Mesothelial cell of epicardium (in vitro differentiated cells): ENCODE measurements at regions not wholly inside any gene's neighbourhood (a gene's known extent, or its start where the extent isn't known, plus 50 kb on each side); places are given as distances from the start of the nearest gene placed in this dataset.
A peak's percentile ranks its signal among the peaks of the same experiment; 100 is the strongest.

Experiments
- DNase-seq, 2 experiments: peaks; one replicate each; pipeline ENCODE4 v3.0.0; 2021; ENCODE audit warnings: low spot score in 2 of 2; ENCODE audit not compliant: unreplicated experiment in 2 of 2
- H3K27ac Mint-ChIP-seq: 2 replicates; pipeline ENCODE4 v1.8.0; 2021; ENCODE audit warnings: mixed read lengths
- H3K27me3 Mint-ChIP-seq: 2 replicates; pipeline ENCODE4 v1.8.0; 2021; ENCODE audit warnings: low read depth, mixed read lengths
- H3K36me3 Mint-ChIP-seq: 2 replicates; pipeline ENCODE4 v1.8.0; 2021; ENCODE audit warnings: mixed read lengths
- H3K4me1 Mint-ChIP-seq: 2 replicates; pipeline ENCODE4 v1.8.0; 2021; ENCODE audit warnings: mixed read lengths
- H3K4me3 Mint-ChIP-seq: 2 replicates; pipeline ENCODE4 v1.8.0; 2021; ENCODE audit warnings: mild to moderate bottlenecking, moderate library complexity, mixed read lengths
- H3K9me3 Mint-ChIP-seq: 2 replicates; pipeline ENCODE4 v1.8.0; 2021; ENCODE audit warnings: mixed read lengths
- CTCF ChIP-seq: fragments of 200-600 bp; sonication (generic); IDR thresholded peaks from one replicate; pipeline ENCODE4 v1.5.0; 2021; ENCODE audit warnings: antibody characterized with exemption; ENCODE audit not compliant: unreplicated experiment

DNA sequence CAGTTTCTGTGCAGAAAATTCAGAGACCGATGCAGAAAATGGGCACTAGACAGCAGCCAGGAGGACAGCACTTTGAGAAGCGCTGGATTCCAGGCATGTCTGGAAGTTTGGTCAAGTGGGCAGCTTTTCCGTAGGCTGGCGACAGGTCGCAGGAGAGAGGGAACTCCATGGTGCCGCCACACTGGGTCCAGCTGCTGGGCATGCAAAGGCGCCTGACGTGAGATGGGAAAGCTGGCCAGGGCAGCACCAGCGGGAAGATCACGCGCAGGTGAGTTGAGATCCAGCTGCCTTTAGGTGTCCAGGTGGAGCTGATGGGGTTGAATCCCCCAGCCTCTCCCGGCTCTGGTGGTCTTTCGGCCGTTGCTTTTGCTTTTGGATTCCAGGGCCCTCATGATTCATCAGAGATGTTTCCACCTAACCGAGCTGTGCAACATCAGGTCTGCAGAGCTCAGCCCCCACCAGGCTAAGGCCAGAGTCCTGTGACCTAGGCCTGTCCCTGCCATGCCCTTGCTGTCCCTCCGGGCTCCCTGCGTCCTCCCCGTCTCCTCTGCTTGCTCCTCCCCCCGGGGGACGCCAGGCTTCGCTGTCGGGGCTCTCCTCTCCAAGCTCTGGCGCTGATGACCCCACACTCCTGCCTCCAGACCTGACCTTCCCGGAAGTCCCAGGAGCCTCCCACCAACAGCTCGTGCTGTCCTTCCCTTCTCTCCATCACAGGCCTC lies 1001.7 kb downstream of the BRD1 start:
- H3K4me1 Mint-ChIP-seq, result peaks cover 17% of the 10 kb centered on the region
- DNase-seq, result peak in 1 of 2 experiments; percentile 18

GRCh38 chr22:48824712-48825651 lies 1002.7 kb downstream of the BRD1 start:
- Mint-ChIP-seq H3K27ac (no peak overlapping the region), H3K27me3 (peaks cover under 1% of the 10 kb centered on the region), H3K9me3 (peaks cover 4% of the 10 kb centered on the region), H3K4me3 (no peak overlapping the region), H3K4me1 (peaks cover 17% of the 10 kb centered on the region), H3K36me3 (no peaks in the 10 kb centered on the region)
- DNase-seq, result peak in 1 of 2 experiments; percentile 14
- TF ChIP-seq CTCF, result no peak

More for the DNA sequence above, 1001.7 kb downstream of the BRD1 start:
- no peak overlapping the region for H3K4me3 Mint-ChIP-seq
- H3K27me3 Mint-ChIP-seq, result no peaks in the 10 kb centered on the region
- H3K9me3 Mint-ChIP-seq, result peaks cover 9% of the 10 kb centered on the region
- no peak for TF ChIP-seq CTCF
- no peaks in the 10 kb centered on the region for H3K36me3 Mint-ChIP-seq
- H3K27ac Mint-ChIP-seq, result no peak overlapping the region

DNA sequence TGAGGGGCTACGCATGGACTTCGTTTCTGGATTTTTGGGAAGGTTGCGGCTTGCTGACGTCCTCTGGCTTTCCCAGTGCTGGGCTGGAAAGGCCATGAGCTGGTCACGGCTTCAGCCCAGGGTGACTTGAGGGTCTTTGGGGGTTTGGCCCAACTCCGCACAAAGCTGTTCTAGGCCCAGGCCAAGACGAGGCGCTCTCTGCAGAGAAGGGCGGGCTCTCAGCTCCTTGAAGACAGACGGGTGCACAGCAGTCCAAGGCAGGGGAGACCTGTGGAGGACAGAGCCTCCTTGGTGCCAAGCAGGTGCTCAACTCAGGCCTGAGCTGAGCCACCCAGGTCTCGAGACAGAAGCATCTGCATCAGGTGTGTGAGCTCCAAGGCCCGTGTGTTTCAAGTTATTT lies 1003.7 kb downstream of the BRD1 start:
- Mint-ChIP-seq H3K4me3 (no peak overlapping the region), H3K4me1 (peaks cover 17% of the 10 kb centered on the region), H3K9me3 (no peaks in the 10 kb centered on the region), H3K27ac (no peak overlapping the region), H3K36me3 (no peaks in the 10 kb centered on the region), H3K27me3 (peaks cover 4% of the 10 kb centered on the region)
- DNase-seq, result peak in 1 of 2 experiments; percentile 12
- no peak for TF ChIP-seq CTCF

DNA sequence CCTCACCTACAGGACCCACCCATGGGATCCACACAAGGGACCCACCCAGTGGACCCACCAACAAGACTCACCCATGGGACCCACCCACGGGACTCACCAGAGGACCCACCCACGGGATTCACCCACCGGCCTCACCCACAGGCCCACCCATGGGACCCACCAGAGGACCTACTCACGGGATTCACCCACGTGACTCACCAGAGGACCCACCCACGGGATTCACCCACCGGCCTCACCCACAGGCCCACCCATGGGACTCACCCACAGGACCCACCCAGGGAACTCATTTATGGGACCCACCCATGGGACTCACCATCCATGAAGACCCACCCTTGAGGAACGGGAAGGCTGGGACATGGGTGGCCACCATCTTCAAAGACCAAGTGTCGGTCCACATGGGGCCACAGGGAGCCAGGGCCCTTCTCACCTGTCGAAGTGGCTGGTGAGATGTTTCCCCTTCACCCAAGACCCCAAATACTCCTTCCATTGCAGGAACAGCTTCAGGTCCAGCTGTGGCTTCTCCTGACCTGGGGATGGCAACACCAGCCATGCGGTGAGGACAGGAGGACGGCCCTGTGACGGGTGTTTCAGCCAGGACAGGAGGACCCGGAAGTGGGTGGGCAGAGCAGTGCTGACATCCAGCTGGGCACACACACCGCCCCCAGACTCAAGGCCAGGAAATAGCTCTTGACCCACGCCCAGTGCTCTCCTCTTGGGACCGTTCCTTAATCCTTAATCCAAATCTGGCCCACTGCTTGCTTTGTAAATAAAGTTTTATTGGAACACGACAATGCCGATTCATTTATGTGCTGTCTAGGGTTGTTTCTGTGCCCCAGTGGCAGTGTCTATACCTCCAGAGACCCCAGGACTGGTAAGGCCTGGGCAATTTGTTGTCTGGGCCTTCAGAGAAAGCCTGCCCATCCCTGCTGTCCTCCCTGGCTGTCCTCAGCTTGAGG lies 1005.1 kb downstream of the BRD1 start:
- Mint-ChIP-seq H3K4me3 (no peak overlapping the region), H3K9me3 (no peaks in the 10 kb centered on the region), H3K36me3 (no peaks in the 10 kb centered on the region), H3K4me1 (peaks cover 12% of the 10 kb centered on the region), H3K27me3 (peaks cover 11% of the 10 kb centered on the region), H3K27ac (no peak overlapping the region)
- no peak for DNase-seq
- TF ChIP-seq CTCF, result no peak

GRCh38 chr22:48821727-48822126 lies 1005.9 kb downstream of the BRD1 start:
- no peak for TF ChIP-seq CTCF
- H3K4me1 Mint-ChIP-seq, result peaks cover 7% of the 10 kb centered on the region
- H3K4me3 Mint-ChIP-seq, result no peak overlapping the region
- DNase-seq, result no peak
- no peak overlapping the region for H3K27ac Mint-ChIP-seq
- no peaks in the 10 kb centered on the region for H3K36me3 Mint-ChIP-seq
- H3K27me3 Mint-ChIP-seq, result peaks cover 11% of the 10 kb centered on the region
- H3K9me3 Mint-ChIP-seq, result no peaks in the 10 kb centered on the region
